Peyer's patch (tissue), 4 donors: ENCODE measurements at regions not wholly inside any gene's neighbourhood (a gene's known extent, or its start where the extent isn't known, plus 50 kb on each side); places are given as distances from the start of the nearest gene placed in this dataset.

Source experiments
- DNase-seq, 3 donors: peaks; one replicate each; pipeline ENCODE4 v3.0.0-alpha.2; 2017 to 2019
- H3K27ac ChIP-seq, 4 donors: fragments of 200-600 bp; sonication (generic); one replicate each; pipeline ENCODE4 v1.5.1; 2016 to 2019
- H3K27me3 ChIP-seq, 2 donors: fragments of 200-600 bp; sonication (generic); one replicate each; pipeline ENCODE4 v1.5.1; 2019
- H3K36me3 ChIP-seq, 3 donors: fragments of 200-600 bp; sonication (generic); one replicate each; pipeline ENCODE4 v1.5.1; 2016 to 2019
- H3K4me1 ChIP-seq, 4 donors: fragments of 200-600 bp; sonication (generic); one replicate each; pipeline ENCODE4 v1.5.1; 2016 to 2019
- H3K4me3 ChIP-seq, 4 donors: fragments of 200-600 bp; sonication (generic); 1 replicate in 3 of 4; 2 replicates in 1 of 4; pipeline ENCODE4 v1.5.1; 2016 to 2019; ENCODE audit warnings: mild to moderate bottlenecking in 1 of 4
- H3K9me3 ChIP-seq, 4 donors: fragments of 200-600 bp; sonication (generic); one replicate each; pipeline ENCODE4 v1.5.1; 2016 to 2019; ENCODE audit warnings: mild to moderate bottlenecking in 1 of 4
- CTCF ChIP-seq, 6 experiments: fragments of 450-650 bp in 4 of 6; fragments of 200-600 bp in 2 of 6; sonication (generic) in 1 of 6; IDR thresholded peaks; one replicate each; pipeline ENCODE4 v1.5.1; 2017 to 2019; ENCODE audit warnings: antibody characterized with exemption in 6 of 6, mild to moderate bottlenecking in 3 of 6, moderate library complexity in 1 of 6
- POLR2A ChIP-seq, 2 donors: fragments of 450-650 bp; IDR thresholded peaks; one replicate each; pipeline ENCODE4 v1.5.1; 2017; ENCODE audit warnings: antibody characterized with exemption in 2 of 2, mild to moderate bottlenecking in 2 of 2, moderate library complexity in 2 of 2

DNA sequence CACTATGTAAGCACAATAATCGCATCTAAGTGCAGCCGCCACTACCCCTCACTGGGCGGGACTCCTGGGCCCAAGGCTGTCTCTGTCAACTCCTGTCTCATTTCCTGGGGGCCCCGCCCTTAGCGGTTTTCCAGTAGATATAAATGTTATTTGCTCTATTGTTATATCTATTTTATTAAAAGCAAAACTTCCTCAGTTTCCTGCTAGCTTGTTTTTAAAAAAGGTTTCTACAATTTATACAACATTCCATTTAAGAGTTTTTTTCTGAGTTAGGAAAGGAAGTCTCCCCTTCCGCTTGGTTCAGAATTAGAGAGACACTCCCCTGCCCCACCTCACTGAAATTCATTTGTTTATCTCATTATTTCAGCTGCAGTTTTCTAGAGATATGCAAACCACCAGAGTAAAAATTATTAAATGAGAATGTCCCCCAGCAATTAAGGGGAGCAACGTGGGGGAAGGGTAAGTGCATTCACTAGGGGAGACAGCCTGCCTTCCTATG lies 82.7 kb downstream of the RAMP3 start:
- TF ChIP-seq CTCF (IDR thresholded peaks at IDR 0.05) = no peak
- TF ChIP-seq POLR2A (IDR thresholded peaks at IDR 0.05) = no peak
- Histone ChIP-seq H3K9me3 (no peaks in the 10 kb centered on the region), H3K4me3 (no peak overlapping the region), H3K36me3 (no peaks in the 10 kb centered on the region), H3K27ac (no peak overlapping the region), H3K27me3 (no peaks in the 10 kb centered on the region), H3K4me1 (no peaks in the 10 kb centered on the region)
- DNase-seq = no peak

DNA sequence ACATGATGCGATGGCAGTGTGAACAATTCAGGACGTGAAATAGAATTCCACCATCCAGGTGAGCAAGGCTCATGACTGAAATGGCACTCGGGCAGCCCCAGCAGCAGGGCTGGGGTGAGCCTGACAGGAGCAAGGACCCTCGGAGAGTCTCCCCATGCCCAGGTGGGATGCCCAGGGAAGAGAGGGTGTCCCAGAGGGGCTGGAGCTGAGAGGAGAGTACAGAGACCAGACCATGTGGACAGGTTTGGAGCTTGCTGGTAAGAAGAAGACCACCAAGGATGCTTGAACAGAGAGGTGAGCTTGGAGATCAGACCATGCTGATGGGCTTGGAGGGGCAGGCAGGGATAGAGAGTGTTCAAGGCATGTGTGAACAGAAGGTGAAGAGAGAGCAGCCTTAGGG lies 83.3 kb downstream of the RAMP3 start:
- no peak for DNase-seq
- no peaks in the 10 kb centered on the region for H3K9me3 ChIP-seq
- H3K27ac ChIP-seq = peak overlapping the region in 1 of 4 donors; percentile 2
- no peaks in the 10 kb centered on the region for H3K27me3 ChIP-seq
- H3K4me1 ChIP-seq = no peaks in the 10 kb centered on the region
- TF ChIP-seq CTCF (IDR thresholded peaks at IDR 0.05) (no peak), POLR2A (IDR thresholded peaks at IDR 0.05) (no peak)
- H3K4me3 ChIP-seq = no peak overlapping the region
- no peaks in the 10 kb centered on the region for H3K36me3 ChIP-seq

GRCh38 chr7:45241339-45242109 lies 83.9 kb downstream of the RAMP3 start:
- Histone ChIP-seq H3K27me3 (no peaks in the 10 kb centered on the region), H3K4me1 (no peaks in the 10 kb centered on the region), H3K36me3 (no peaks in the 10 kb centered on the region), H3K4me3 (no peak overlapping the region), H3K27ac (peak overlapping the region in 1 of 4 donors; percentile 2), H3K9me3 (no peaks in the 10 kb centered on the region)
- TF ChIP-seq POLR2A (IDR thresholded peaks at IDR 0.05) (no peak), CTCF (IDR thresholded peaks at IDR 0.05) (no peak)
- DNase-seq = no peak

DNA sequence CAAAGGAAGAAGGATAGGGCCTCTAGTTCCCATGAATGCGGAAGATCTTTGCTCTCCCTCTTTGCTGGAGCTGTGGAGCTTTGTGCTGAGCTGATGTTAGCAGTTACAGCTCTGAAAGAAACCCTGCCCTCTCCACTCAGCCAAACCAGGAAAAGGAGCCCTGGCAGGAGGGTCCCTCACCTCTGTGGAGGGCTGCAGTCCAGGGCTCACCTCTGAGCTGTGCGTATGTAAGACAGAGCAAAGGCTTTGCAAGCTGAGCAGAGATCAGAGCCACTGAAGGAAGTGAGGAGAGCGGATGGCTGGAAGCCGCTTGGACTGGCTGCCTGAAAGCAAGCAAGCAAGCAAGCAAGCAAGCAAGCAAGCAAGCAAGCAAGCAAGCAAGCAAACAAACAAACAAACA lies 84.7 kb downstream of the RAMP3 start:
- Histone ChIP-seq H3K4me1 (no peaks in the 10 kb centered on the region), H3K36me3 (no peaks in the 10 kb centered on the region), H3K4me3 (no peak overlapping the region), H3K9me3 (no peaks in the 10 kb centered on the region), H3K27ac (no peak overlapping the region), H3K27me3 (no peaks in the 10 kb centered on the region)
- no peak for TF ChIP-seq CTCF (IDR thresholded peaks at IDR 0.05)
- no peak for TF ChIP-seq POLR2A (IDR thresholded peaks at IDR 0.05)
- no peak for DNase-seq

DNA sequence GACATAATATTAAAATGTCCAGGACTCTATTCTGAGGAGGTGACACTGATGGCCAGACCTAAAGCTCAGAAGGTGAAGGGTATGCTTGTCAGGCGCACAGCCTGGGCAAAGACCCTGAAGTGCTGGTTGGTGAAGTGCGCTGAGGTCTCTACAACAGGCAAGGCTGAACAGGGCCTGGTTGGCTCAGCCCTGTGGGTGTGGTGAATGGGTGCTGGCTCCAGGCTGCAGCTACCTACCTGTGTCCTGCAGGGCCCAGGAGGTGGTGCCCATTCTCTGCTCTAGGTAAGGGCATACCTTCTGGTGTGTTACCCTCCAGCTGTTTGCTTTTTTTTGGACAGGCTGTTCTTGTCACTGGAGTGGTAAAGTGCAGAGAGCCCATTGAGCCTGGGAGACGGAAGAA lies 85.1 kb downstream of the RAMP3 start:
- no peaks in the 10 kb centered on the region for H3K9me3 ChIP-seq
- H3K4me3 ChIP-seq = no peak overlapping the region
- TF ChIP-seq CTCF (IDR thresholded peaks at IDR 0.05) (no peak), POLR2A (IDR thresholded peaks at IDR 0.05) (no peak)
- H3K36me3 ChIP-seq = no peaks in the 10 kb centered on the region
- no peak overlapping the region for H3K27ac ChIP-seq
- no peak for DNase-seq
- no peaks in the 10 kb centered on the region for H3K27me3 ChIP-seq
- H3K4me1 ChIP-seq = no peaks in the 10 kb centered on the region
